ENCODE measurements at regions not wholly inside any gene's neighbourhood (a gene's known extent, or its start where the extent isn't known, plus 50 kb on each side); places are given as distances from the start of the nearest gene placed in this dataset.

GRCh38 chr16:35908152-35908551 is 2448.7 kb downstream of the TP53TG3F start:
- Histone ChIP-seq H3K27ac (ENCODE audit: low read length) (no peak overlapping the region), H3K9me3 (ENCODE audit: control insufficient read depth, insufficient read depth, low read depth, low read length) (no peaks in the 10 kb centered on the region), H3K4me3 (ENCODE audit: low read depth in 2 of 2, low read length in 2 of 2) (no peak overlapping the region), H3K4me1 (ENCODE audit: control insufficient read depth, insufficient read depth, low read length) (no peaks in the 10 kb centered on the region), H3K27me3 (ENCODE audit: control insufficient read depth, insufficient read depth, low read length) (no peaks in the 10 kb centered on the region), H3K36me3 (ENCODE audit: control insufficient read depth, insufficient read depth, low read length) (no peaks in the 10 kb centered on the region)
- BruUV-seq (replicated peaks), result no TSS peak
- in situ Hi-C loops (cut with HindIII; ENCODE audit: low pct_unique_long_range_greater_than_20kb, low sequenced_read_pairs) (no loop called here), intact Hi-C loops (cut with micrococcal nuclease; ENCODE audit: unreplicated experiment) (loop anchor here (10.0 kb wide), 1 partner anchor 117 kb away; no protein-coding TSS in a partner anchor)
- DNase-seq (ENCODE audit: low read depth, low spot score) (no peak), ATAC-seq (no peak)
- CTCF ChIA-PET, result interaction anchor here (0.6 kb wide), 1 partner anchor 10 kb away, joined by 3 read pairs; no protein-coding TSS in a partner anchor
- no peak for TF ChIP-seq SIN3A (IDR thresholded peaks at IDR 0.05; ENCODE audit: borderline replicate concordance, insufficient read depth, low read depth, low read length)
- no peak for TF ChIP-seq TCF7L2 (IDR thresholded peaks at IDR 0.05; ENCODE audit: low read depth, low read length)
- no peak for TF ChIP-seq REST (IDR thresholded peaks at IDR 0.05; ENCODE audit: insufficient read depth in 1 of 2, low read depth in 2 of 2, low read length in 1 of 2)
- TF ChIP-seq CTCF (IDR thresholded peaks at IDR 0.05), result no peak
- TF ChIP-seq POLR2AphosphoS5 (IDR thresholded peaks at IDR 0.05; ENCODE audit: low read depth, low read length), result no peak
- POLR2A ChIA-PET, result no interaction called here

- in situ Hi-C loops (cut with HindIII; ENCODE audit: low pct_unique_long_range_greater_than_20kb, low sequenced_read_pairs) (no loop called here), intact Hi-C loops (cut with micrococcal nuclease; ENCODE audit: unreplicated experiment) (loop anchor here (10.0 kb wide), 1 partner anchor 116 kb away; no protein-coding TSS in a partner anchor)
- ATAC-seq (no peak), DNase-seq (ENCODE audit: low read depth, low spot score) (no peak)
- H3K4me3 ChIP-seq (ENCODE audit: low read depth in 2 of 2, low read length in 2 of 2), result no peak overlapping the region
- TF ChIP-seq CTCF (IDR thresholded peaks at IDR 0.05), result peak; percentile 49
- no peak for TF ChIP-seq SIN3A (IDR thresholded peaks at IDR 0.05; ENCODE audit: borderline replicate concordance, insufficient read depth, low read depth, low read length)
- no peak for TF ChIP-seq REST (IDR thresholded peaks at IDR 0.05; ENCODE audit: insufficient read depth in 1 of 2, low read depth in 2 of 2, low read length in 1 of 2)
- no peak for TF ChIP-seq TCF7L2 (IDR thresholded peaks at IDR 0.05; ENCODE audit: low read depth, low read length)
- TF ChIP-seq POLR2AphosphoS5 (IDR thresholded peaks at IDR 0.05; ENCODE audit: low read depth, low read length), result no peak
- H3K27ac ChIP-seq (ENCODE audit: low read length), result no peak overlapping the region
- H3K4me1 ChIP-seq (ENCODE audit: control insufficient read depth, insufficient read depth, low read length), result no peaks in the 10 kb centered on the region
- CTCF ChIA-PET, result interaction anchor here (0.5 to 0.6 kb wide), 2 partner anchors 10 to 199 kb away, joined by 3 to 4 read pairs; no protein-coding TSS in a partner anchor
- H3K27me3 ChIP-seq (ENCODE audit: control insufficient read depth, insufficient read depth, low read length), result no peaks in the 10 kb centered on the region
- POLR2A ChIA-PET, result no interaction called here
- H3K36me3 ChIP-seq (ENCODE audit: control insufficient read depth, insufficient read depth, low read length), result no peaks in the 10 kb centered on the region
- H3K9me3 ChIP-seq (ENCODE audit: control insufficient read depth, insufficient read depth, low read depth, low read length), result no peaks in the 10 kb centered on the region
- no TSS peak for BruUV-seq (replicated peaks)
Measured at GRCh38 chr16:35908942-35909341, 2449.5 kb downstream of the TP53TG3F start.

Measured in Panc1 (cell line).